ENCODE measurements at regions not wholly inside any gene's neighbourhood (a gene's known extent, or its start where the extent isn't known, plus 50 kb on each side); places are given as distances from the start of the nearest gene placed in this dataset.

- no peak for DNase-seq (ENCODE audit: low spot score)
- ChIA-PET POLR2A (ENCODE audit: low non-redundant PET) (no interaction called here), CTCF (no interaction called here)
- no peak overlapping the region for H3K27ac ChIP-seq (ENCODE audit: low read depth, low read length, poor library complexity, severe bottlenecking)
- H3K4me1 ChIP-seq (ENCODE audit: insufficient read depth, low read length, poor library complexity, severe bottlenecking) = no peaks in the 10 kb centered on the region
- TF ChIP-seq EZH2 (IDR thresholded peaks at IDR 0.05; ENCODE audit: borderline replicate concordance, low read depth, low read length, poor library complexity, severe bottlenecking) (no peak), CTCF (conservative IDR thresholded peaks at IDR 0.05; ENCODE audit: low read depth, low read length) (no peak)
- no peaks in the 10 kb centered on the region for H3K27me3 ChIP-seq (replicated peaks; ENCODE audit: insufficient read depth, low read depth, low read length, poor library complexity)
- intact Hi-C loops (cut with micrococcal nuclease; ENCODE audit: unreplicated experiment) = no loop called here
- no peak overlapping the region for H3K4me3 ChIP-seq (ENCODE audit: low read depth, low read length, poor library complexity, severe bottlenecking)
- H3K9me3 ChIP-seq (ENCODE audit: low read depth, low read length, poor library complexity, severe bottlenecking) = no peaks in the 10 kb centered on the region
- no peaks in the 10 kb centered on the region for H3K36me3 ChIP-seq (ENCODE audit: insufficient read depth, low read length, poor library complexity, severe bottlenecking)
- no TSS peak for BruUV-seq (replicated peaks)
These were observed 176.3 kb downstream of the ZMAT3 start for GRCh38 chr3:178895178-178895789.
